H9 (cell line): ENCODE measurements at regions not wholly inside any gene's neighbourhood (a gene's known extent, or its start where the extent isn't known, plus 50 kb on each side); places are given as distances from the start of the nearest gene placed in this dataset.

Experiments
- DNase-seq: peaks from one replicate; pipeline ENCODE4 v3.0.0-alpha.2; 2017
- H2AFZ ChIP-seq: one replicate; pipeline ENCODE4 v1.6.1; 2013; ENCODE audit warnings: mild to moderate bottlenecking, low read length, control low read depth, moderate library complexity
- H2AK5ac ChIP-seq: 2 replicates; pipeline ENCODE4 v1.6.1; 2013; ENCODE audit warnings: low read length, control low read depth, mixed read lengths; ENCODE audit not compliant: insufficient read length
- H2BK120ac ChIP-seq: one replicate; pipeline ENCODE4 v1.6.1; 2013; ENCODE audit warnings: low read depth, mild to moderate bottlenecking, low read length, control low read depth, inconsistent platforms; ENCODE audit not compliant: poor library complexity, severe bottlenecking
- H2BK12ac ChIP-seq: 2 replicates; pipeline ENCODE4 v1.6.1; 2013; ENCODE audit warnings: low read length, control low read depth, mixed read lengths, low read depth; ENCODE audit not compliant: insufficient read length
- H2BK15ac ChIP-seq: 2 replicates; pipeline ENCODE4 v1.6.1; 2013; ENCODE audit warnings: low read depth, low read length, control low read depth
- H2BK20ac ChIP-seq: one replicate; pipeline ENCODE4 v1.6.1; 2013; ENCODE audit warnings: low read depth, mild to moderate bottlenecking, low read length, control low read depth, inconsistent platforms; ENCODE audit not compliant: poor library complexity, severe bottlenecking
- H2BK5ac ChIP-seq: 2 replicates; pipeline ENCODE4 v1.6.1; 2013; ENCODE audit warnings: low read length, control low read depth, mixed read lengths; ENCODE audit not compliant: insufficient read length
- H3K14ac ChIP-seq: 2 replicates; pipeline ENCODE4 v1.6.1; 2013; ENCODE audit warnings: low read length, control low read depth; ENCODE audit not compliant: insufficient read depth
- H3K18ac ChIP-seq: 2 replicates; pipeline ENCODE4 v1.6.1; 2013; ENCODE audit warnings: low read depth, mild to moderate bottlenecking, mixed read lengths, low read length, control low read depth; ENCODE audit not compliant: insufficient read length
- H3K23ac ChIP-seq: 2 replicates; pipeline ENCODE4 v1.6.1; 2013; ENCODE audit warnings: low read length, control low read depth, mixed read lengths, low read depth; ENCODE audit not compliant: insufficient read length
- H3K23me2 ChIP-seq: 2 replicates; pipeline ENCODE4 v1.6.1; 2013; ENCODE audit warnings: low read depth, mild to moderate bottlenecking, mixed read lengths, low read length, control low read depth; ENCODE audit not compliant: insufficient read length, poor library complexity, severe bottlenecking
- H3K27ac ChIP-seq: 2 replicates; pipeline ENCODE4 v1.5.1; 2013; ENCODE audit warnings: low read length, control low read depth, mixed read lengths, low read depth; ENCODE audit not compliant: insufficient read length
- H3K27me3 ChIP-seq: 2 replicates; pipeline ENCODE4 v1.6.1; 2013; ENCODE audit warnings: low read length, control low read depth, inconsistent platforms; ENCODE audit not compliant: insufficient read depth
- H3K4ac ChIP-seq: 2 replicates; pipeline ENCODE4 v1.6.1; 2013; ENCODE audit warnings: low read depth, mild to moderate bottlenecking, control low read depth, inconsistent platforms, low read length, moderate library complexity
- H3K4me1 ChIP-seq: 2 replicates; pipeline ENCODE4 v1.6.1; 2013; ENCODE audit warnings: low read length, control low read depth, inconsistent platforms; ENCODE audit not compliant: insufficient read depth
- H3K4me2 ChIP-seq: 2 replicates; pipeline ENCODE4 v1.6.1; 2013; ENCODE audit warnings: low read length, control low read depth, mixed read lengths; ENCODE audit not compliant: insufficient read length, insufficient read depth
- H3K56ac ChIP-seq: 2 replicates; pipeline ENCODE4 v1.6.1; 2013; ENCODE audit warnings: low read depth, mild to moderate bottlenecking, mixed read lengths, low read length, control low read depth; ENCODE audit not compliant: insufficient read length
- H3K79me1 ChIP-seq: 2 replicates; pipeline ENCODE4 v1.6.1; 2013; ENCODE audit warnings: low read depth, mild to moderate bottlenecking, moderate library complexity, low read length, control low read depth, inconsistent platforms; ENCODE audit not compliant: insufficient read depth, poor library complexity, severe bottlenecking
- H3K79me2 ChIP-seq: 2 replicates; pipeline ENCODE4 v1.6.1; 2013; ENCODE audit warnings: low read length, control low read depth, inconsistent platforms; ENCODE audit not compliant: insufficient read depth
- H3K9ac ChIP-seq: 2 replicates; pipeline ENCODE4 v1.6.1; 2013; ENCODE audit warnings: low read length, control low read depth, mixed read lengths; ENCODE audit not compliant: insufficient read length; ENCODE audit errors: extremely low read depth
- H3K9me3 ChIP-seq: one replicate; pipeline ENCODE4 v1.6.1; 2013; ENCODE audit warnings: low read depth, low read length, inconsistent platforms; ENCODE audit not compliant: control insufficient read depth
- H3T11ph ChIP-seq: one replicate; pipeline ENCODE4 v1.6.1; 2013; ENCODE audit warnings: mild to moderate bottlenecking, low read length, control low read depth, inconsistent platforms
- H4K20me1 ChIP-seq: one replicate; pipeline ENCODE4 v1.6.1; 2013; ENCODE audit not compliant: control insufficient read depth, insufficient read length, insufficient read depth
- H4K5ac ChIP-seq: 2 replicates; pipeline ENCODE4 v1.6.1; 2013; ENCODE audit warnings: low read depth, mild to moderate bottlenecking, mixed read lengths, low read length, control low read depth; ENCODE audit not compliant: insufficient read length
- H4K8ac ChIP-seq: replicated peaks from 2 replicates; pipeline ENCODE4 v1.6.1; 2013; ENCODE audit warnings: low read length, control low read depth, mixed read lengths, low read depth; ENCODE audit not compliant: insufficient read length
- H4K91ac ChIP-seq: 2 replicates; pipeline ENCODE4 v1.6.1; 2013; ENCODE audit warnings: low read depth, mild to moderate bottlenecking, moderate library complexity, mixed read lengths, low read length, control low read depth; ENCODE audit not compliant: insufficient read length
- H3K27ac Mint-ChIP-seq, 3 experiments: 2 replicates in 2 of 3; 3 replicates in 1 of 3; pipeline ENCODE4 v1.8.0; 2020 to 2021; ENCODE audit warnings: mixed read lengths in 3 of 3, mild to moderate bottlenecking in 1 of 3, moderate library complexity in 1 of 3
- H3K27me3 Mint-ChIP-seq: 2 replicates; pipeline ENCODE4 v1.8.0; 2021; ENCODE audit warnings: low read depth, mild to moderate bottlenecking, moderate library complexity, mixed read lengths
- H3K36me3 Mint-ChIP-seq, 3 experiments: 2 replicates in 2 of 3; 3 replicates in 1 of 3; pipeline ENCODE4 v1.8.0; 2020 to 2021; ENCODE audit warnings: low read depth in 3 of 3, mixed read lengths in 3 of 3; ENCODE audit not compliant: insufficient read depth in 1 of 3
- H3K4me1 Mint-ChIP-seq, 2 experiments: 2 replicates each; pipeline ENCODE4 v1.8.0; 2020; ENCODE audit warnings: mixed read lengths in 2 of 2
- H3K4me3 Mint-ChIP-seq, 2 experiments: 2 replicates in 1 of 2; 3 replicates in 1 of 2; pipeline ENCODE4 v1.8.0; 2020 to 2021; ENCODE audit warnings: mild to moderate bottlenecking in 2 of 2, mixed read lengths in 2 of 2, moderate library complexity in 1 of 2
- H3K9me3 Mint-ChIP-seq, 2 experiments: 2 replicates in 1 of 2; 3 replicates in 1 of 2; pipeline ENCODE4 v1.8.0; 2020; ENCODE audit warnings: mild to moderate bottlenecking in 2 of 2, mixed read lengths in 2 of 2, moderate library complexity in 1 of 2
- WGBS: extraction: QIAGEN DNeasy Blood & Tissue Kit; methylation state at CpG from one replicate; pipeline ENCODE4 v1.1.7; 2013; ENCODE audit warnings: missing lambda C conversion rate, low lambda C conversion rate, mixed read lengths; ENCODE audit not compliant: insufficient read length; ENCODE audit errors: extremely low coverage; 5-methylcytosine and 5-hydroxymethylcytosine counted together
- TF ChIP-seq, protein P1 (sequence below): fragments of 200-600 bp; sonication (generic); conservative IDR thresholded peaks from 3 replicates; pipeline ENCODE4 v1.8.0; 2021; ENCODE audit warnings: antibody characterized with exemption, mild to moderate bottlenecking

GRCh38 chr5:89179731-89180130 is 296.7 kb upstream of the MEF2C start:
- Mint-ChIP-seq H3K27me3 (no peaks in the 10 kb centered on the region), H3K36me3 (no peaks in the 10 kb centered on the region), H3K27ac (no peak overlapping the region), H3K9me3 (no peaks in the 10 kb centered on the region), H3K4me1 (no peaks in the 10 kb centered on the region), H3K4me3 (no peak overlapping the region)
- Histone ChIP-seq H2BK120ac (no peak overlapping the region), H2AFZ (no peak overlapping the region), H3K79me1 (no peaks in the 10 kb centered on the region), H3K27ac (no peak overlapping the region), H3K27me3 (no peaks in the 10 kb centered on the region), H3K14ac (no peak overlapping the region), H4K20me1 (no peaks in the 10 kb centered on the region), H3K18ac (no peak overlapping the region), H2AK5ac (no peak overlapping the region), H2BK15ac (no peak overlapping the region), H2BK5ac (no peak overlapping the region), H4K8ac (no peak overlapping the region), H3K56ac (no peak overlapping the region), H2BK20ac (no peak overlapping the region), H2BK12ac (no peak overlapping the region), H3K9ac (no peak overlapping the region), H3K4me2 (no peak overlapping the region), H3T11ph (no peak overlapping the region), H4K5ac (no peak overlapping the region), H3K4me1 (no peaks in the 10 kb centered on the region), H3K79me2 (no peaks in the 10 kb centered on the region), H3K9me3 (no peaks in the 10 kb centered on the region), H3K23me2 (no peaks in the 10 kb centered on the region), H3K23ac (no peak overlapping the region), H4K91ac (no peak overlapping the region), H3K4ac (no peak overlapping the region)
- TF ChIP-seq, protein P1, sequence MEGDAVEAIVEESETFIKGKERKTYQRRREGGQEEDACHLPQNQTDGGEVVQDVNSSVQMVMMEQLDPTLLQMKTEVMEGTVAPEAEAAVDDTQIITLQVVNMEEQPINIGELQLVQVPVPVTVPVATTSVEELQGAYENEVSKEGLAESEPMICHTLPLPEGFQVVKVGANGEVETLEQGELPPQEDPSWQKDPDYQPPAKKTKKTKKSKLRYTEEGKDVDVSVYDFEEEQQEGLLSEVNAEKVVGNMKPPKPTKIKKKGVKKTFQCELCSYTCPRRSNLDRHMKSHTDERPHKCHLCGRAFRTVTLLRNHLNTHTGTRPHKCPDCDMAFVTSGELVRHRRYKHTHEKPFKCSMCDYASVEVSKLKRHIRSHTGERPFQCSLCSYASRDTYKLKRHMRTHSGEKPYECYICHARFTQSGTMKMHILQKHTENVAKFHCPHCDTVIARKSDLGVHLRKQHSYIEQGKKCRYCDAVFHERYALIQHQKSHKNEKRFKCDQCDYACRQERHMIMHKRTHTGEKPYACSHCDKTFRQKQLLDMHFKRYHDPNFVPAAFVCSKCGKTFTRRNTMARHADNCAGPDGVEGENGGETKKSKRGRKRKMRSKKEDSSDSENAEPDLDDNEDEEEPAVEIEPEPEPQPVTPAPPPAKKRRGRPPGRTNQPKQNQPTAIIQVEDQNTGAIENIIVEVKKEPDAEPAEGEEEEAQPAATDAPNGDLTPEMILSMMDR = no peak
- no peak for DNase-seq
- WGBS = no CpG with 5 or more reads among the region's 3 CpGs
